ENCODE measurements at regions not wholly inside any gene's neighbourhood (a gene's known extent, or its start where the extent isn't known, plus 50 kb on each side); places are given as distances from the start of the nearest gene placed in this dataset.

GRCh38 chr12:30466093-30466585 lies 229.5 kb downstream of the IPO8 start:
- TF ChIP-seq CTCF (IDR thresholded peaks at IDR 0.05) (no peak), EZH2 (IDR thresholded peaks at IDR 0.05; ENCODE audit: borderline replicate concordance, insufficient read depth, low read depth, low read length, poor library complexity, severe bottlenecking) (no peak)
